Keratinocyte (primary cell): ENCODE measurements at regions not wholly inside any gene's neighbourhood (a gene's known extent, or its start where the extent isn't known, plus 50 kb on each side); places are given as distances from the start of the nearest gene placed in this dataset.

Experiments used
- DNase-seq: peaks from one replicate; pipeline ENCODE4 v3.0.0-alpha.2; 2011; ENCODE audit warnings: low read depth, missing footprints, low spot score
- FAIRE-seq: peaks from 2 replicates; lab custom pipeline; 2011; peaks lifted over from hg19 to GRCh38; lab: Jason Lieb, UNC
- H2AFZ ChIP-seq: 2 replicates; pipeline ENCODE4 v1.6.0; 2012; ENCODE audit warnings: low read length, control low read depth, inconsistent platforms; ENCODE audit not compliant: control insufficient read depth
- H3K27ac ChIP-seq: 2 replicates; pipeline ENCODE4 v1.5.1; 2011; ENCODE audit warnings: low read length; ENCODE audit not compliant: control insufficient read depth, insufficient read depth
- H3K27me3 ChIP-seq: 3 replicates; pipeline ENCODE4 v1.6.0; 2011; ENCODE audit warnings: low read length; ENCODE audit not compliant: control insufficient read depth, insufficient read depth; ENCODE audit errors: extremely low read depth
- H3K36me3 ChIP-seq, 2 experiments: 2 replicates in 1 of 2; 3 replicates in 1 of 2; pipeline ENCODE4 v1.5.1; 2011; ENCODE audit warnings: low read length in 2 of 2, mild to moderate bottlenecking in 1 of 2; ENCODE audit not compliant: control insufficient read depth in 2 of 2, insufficient read depth in 2 of 2; ENCODE audit errors: extremely low read depth in 1 of 2
- H3K4me1 ChIP-seq: 3 replicates; pipeline ENCODE4 v1.5.1; 2011; ENCODE audit warnings: low read length; ENCODE audit not compliant: control insufficient read depth, insufficient read depth; ENCODE audit errors: extremely low read depth
- H3K4me2 ChIP-seq: 3 replicates; pipeline ENCODE4 v1.6.0; 2011; ENCODE audit warnings: low read depth, low read length; ENCODE audit not compliant: control insufficient read depth, insufficient read depth; ENCODE audit errors: extremely low read depth
- H3K4me3 ChIP-seq, 3 experiments: fragments of 200-600 bp in 1 of 3; sonication (generic) in 1 of 3; 2 replicates in 2 of 3; 3 replicates in 1 of 3; pipeline ENCODE4 v1.5.1; 2011 to 2016; ENCODE audit warnings: low read length in 3 of 3, mild to moderate bottlenecking in 3 of 3, control low read depth in 2 of 3, inconsistent platforms in 1 of 3, low read depth in 1 of 3, mixed read lengths in 1 of 3, mixed run types in 1 of 3, moderate library complexity in 1 of 3; ENCODE audit not compliant: control insufficient read depth in 2 of 3, insufficient read depth in 2 of 3; ENCODE audit errors: extremely low read depth in 1 of 3
- H3K79me2 ChIP-seq: 2 replicates; pipeline ENCODE4 v1.6.0; 2012; ENCODE audit warnings: low read length; ENCODE audit not compliant: control insufficient read depth, insufficient read depth
- H3K9ac ChIP-seq: 3 replicates; pipeline ENCODE4 v1.6.0; 2011; ENCODE audit warnings: low read length; ENCODE audit not compliant: control insufficient read depth, insufficient read depth; ENCODE audit errors: extremely low read depth
- H3K9me1 ChIP-seq: 3 replicates; pipeline ENCODE4 v1.6.0; 2011; ENCODE audit warnings: low read length; ENCODE audit not compliant: control insufficient read depth, insufficient read depth; ENCODE audit errors: extremely low read depth
- H3K9me3 ChIP-seq: 2 replicates; pipeline ENCODE4 v1.5.1; 2012; ENCODE audit warnings: low read depth, low read length; ENCODE audit not compliant: control insufficient read depth
- H4K20me1 ChIP-seq: 3 replicates; pipeline ENCODE4 v1.6.0; 2011; ENCODE audit warnings: low read length; ENCODE audit not compliant: control insufficient read depth, insufficient read depth; ENCODE audit errors: extremely low read depth
- CTCF ChIP-seq, 3 experiments: IDR thresholded peaks in 1 of 3; conservative IDR thresholded peaks in 1 of 3; optimal IDR thresholded peaks in 1 of 3; 2 replicates in 2 of 3; 3 replicates in 1 of 3; pipeline versions ENCODE3 to v1.5.1; 2011; ENCODE audit warnings: low read length in 3 of 3, mild to moderate bottlenecking in 3 of 3, moderate library complexity in 2 of 3, control low read depth in 1 of 3, inconsistent platforms in 1 of 3; ENCODE audit not compliant: insufficient read depth in 2 of 3; ENCODE audit errors: extremely low read depth in 1 of 3
- EZH2 ChIP-seq: IDR thresholded peaks from one replicate; pipeline ENCODE4 v1.6.1; 2012; ENCODE audit warnings: inconsistent platforms, mild to moderate bottlenecking, low read length, moderate library complexity
- dilution Hi-C: fragments of 300-500 bp; cut with MboI; formaldehyde crosslinking; loops from one replicate; pipeline ENCODE4 v1.7.0; 2020; ENCODE audit warnings: low sequenced_read_pairs; ENCODE audit not compliant: extremely low pct_ligation_motif_present

GRCh38 chr2:163205589-163206254 is 367.2 kb upstream of the KCNH7 start:
- Histone ChIP-seq H3K9me1 (no peaks in the 10 kb centered on the region), H3K9me3 (no peaks in the 10 kb centered on the region), H3K9ac (no peak overlapping the region), H3K27me3 (no peaks in the 10 kb centered on the region), H3K79me2 (no peaks in the 10 kb centered on the region), H3K36me3 (no peaks in the 10 kb centered on the region), H3K4me3 (no peak overlapping the region), H3K4me1 (no peaks in the 10 kb centered on the region), H3K4me2 (no peak overlapping the region), H4K20me1 (no peaks in the 10 kb centered on the region), H2AFZ (no peak overlapping the region), H3K27ac (no peak overlapping the region)
- no peak for DNase-seq
- dilution Hi-C loops, result no loop called here
- TF ChIP-seq CTCF (optimal IDR thresholded peaks at IDR 0.05 in 1 of 3, IDR thresholded peaks at IDR 0.05 in 1 of 3, conservative IDR thresholded peaks at IDR 0.05 in 1 of 3; ENCODE audit: extremely low read depth in 1 of 3, insufficient read depth in 2 of 3, low read length in 3 of 3) (no peak), EZH2 (no peak)
- FAIRE-seq, result no peak

GRCh38 chr2:163200741-163201140 is 362.2 kb upstream of the KCNH7 start:
- Histone ChIP-seq H3K4me3 (no peak overlapping the region), H3K9me1 (no peaks in the 10 kb centered on the region), H3K36me3 (no peaks in the 10 kb centered on the region), H3K9me3 (no peaks in the 10 kb centered on the region), H3K27ac (no peak overlapping the region), H3K79me2 (no peaks in the 10 kb centered on the region), H4K20me1 (no peaks in the 10 kb centered on the region), H2AFZ (no peak overlapping the region), H3K4me2 (no peak overlapping the region), H3K9ac (no peak overlapping the region), H3K27me3 (no peaks in the 10 kb centered on the region), H3K4me1 (no peaks in the 10 kb centered on the region)
- dilution Hi-C loops, result no loop called here
- TF ChIP-seq CTCF (optimal IDR thresholded peaks at IDR 0.05 in 1 of 3, IDR thresholded peaks at IDR 0.05 in 1 of 3, conservative IDR thresholded peaks at IDR 0.05 in 1 of 3; ENCODE audit: extremely low read depth in 1 of 3, insufficient read depth in 2 of 3, low read length in 3 of 3) (no peak), EZH2 (no peak)
- no peak for FAIRE-seq
- no peak for DNase-seq
